Astrocyte (in vitro differentiated cells and primary cell): ENCODE measurements at regions not wholly inside any gene's neighbourhood (a gene's known extent, or its start where the extent isn't known, plus 50 kb on each side); places are given as distances from the start of the nearest gene placed in this dataset.

Experiments used
- DNase-seq: peaks from one replicate; pipeline ENCODE4 v3.0.0-alpha.2; 2010; ENCODE audit warnings: low read depth
- FAIRE-seq: peaks from 2 replicates; lab custom pipeline; 2011; peaks lifted over from hg19 to GRCh38; lab: Jason Lieb, UNC
- H2AFZ ChIP-seq: 2 replicates; pipeline ENCODE4 v1.6.0; 2012; ENCODE audit warnings: low read depth, low read length, inconsistent platforms
- H3K27ac ChIP-seq: 2 replicates; pipeline ENCODE4 v1.5.1; 2011; ENCODE audit warnings: low read depth, low read length, inconsistent platforms
- H3K27me3 ChIP-seq: 2 replicates; pipeline ENCODE4 v1.6.0; 2011; ENCODE audit warnings: low read length, inconsistent platforms; ENCODE audit not compliant: insufficient read depth
- H3K36me3 ChIP-seq: 2 replicates; pipeline ENCODE4 v1.5.1; 2011; ENCODE audit warnings: low read length, inconsistent platforms; ENCODE audit not compliant: insufficient read depth
- H3K4me1 ChIP-seq: 2 replicates; pipeline ENCODE4 v1.5.1; 2011; ENCODE audit warnings: low read length, inconsistent platforms; ENCODE audit not compliant: insufficient read depth
- H3K4me2 ChIP-seq: 2 replicates; pipeline ENCODE4 v1.6.0; 2012; ENCODE audit warnings: low read length, inconsistent platforms
- H3K4me3 ChIP-seq: 2 replicates; pipeline ENCODE4 v1.5.1; 2011; ENCODE audit warnings: low read depth, mild to moderate bottlenecking, low read length, inconsistent platforms; ENCODE audit not compliant: insufficient read depth
- H3K79me2 ChIP-seq: 2 replicates; pipeline ENCODE4 v1.6.0; 2012; ENCODE audit warnings: mild to moderate bottlenecking, low read length, inconsistent platforms; ENCODE audit not compliant: insufficient read depth
- H3K9ac ChIP-seq: 2 replicates; pipeline ENCODE4 v1.6.0; 2012; ENCODE audit warnings: mild to moderate bottlenecking, low read length, inconsistent platforms
- H3K9me3 ChIP-seq: 2 replicates; pipeline ENCODE4 v1.5.1; 2012; ENCODE audit warnings: low read depth, mild to moderate bottlenecking, low read length, inconsistent platforms; ENCODE audit not compliant: insufficient read depth
- H4K20me1 ChIP-seq: 2 replicates; pipeline ENCODE4 v1.6.0; 2012; ENCODE audit warnings: low read length, inconsistent platforms; ENCODE audit not compliant: insufficient read depth
- H3K27ac Mint-ChIP-seq: one replicate; pipeline ENCODE4 v1.8.0; 2021; ENCODE audit warnings: mild to moderate bottlenecking, mixed read lengths; ENCODE audit not compliant: unreplicated experiment
- H3K27me3 Mint-ChIP-seq: one replicate; pipeline ENCODE4 v1.8.0; 2021; ENCODE audit warnings: low read depth, mixed read lengths; ENCODE audit not compliant: unreplicated experiment
- H3K36me3 Mint-ChIP-seq: one replicate; pipeline ENCODE4 v1.8.0; 2021; ENCODE audit warnings: low read depth, mixed read lengths; ENCODE audit not compliant: unreplicated experiment
- H3K4me1 Mint-ChIP-seq: one replicate; pipeline ENCODE4 v1.8.0; 2021; ENCODE audit warnings: low read depth, mixed read lengths; ENCODE audit not compliant: unreplicated experiment
- H3K4me3 Mint-ChIP-seq: one replicate; pipeline ENCODE4 v1.8.0; 2021; ENCODE audit warnings: mild to moderate bottlenecking, moderate library complexity, mixed read lengths; ENCODE audit not compliant: unreplicated experiment
- H3K9me3 Mint-ChIP-seq: one replicate; pipeline ENCODE4 v1.8.0; 2021; ENCODE audit warnings: mild to moderate bottlenecking, mixed read lengths; ENCODE audit not compliant: unreplicated experiment
- EZH2 ChIP-seq: IDR thresholded peaks from 2 replicates; pipeline ENCODE4 v1.6.1; 2012; ENCODE audit warnings: mild to moderate bottlenecking, low read length, inconsistent platforms; ENCODE audit not compliant: insufficient read depth
- TF ChIP-seq, protein P1 (sequence below): IDR thresholded peaks from 2 replicates; pipeline ENCODE4 v1.5.1; 2011; ENCODE audit warnings: low read depth, mild to moderate bottlenecking, inconsistent platforms, low read length, moderate library complexity; ENCODE audit not compliant: insufficient read depth

DNA sequence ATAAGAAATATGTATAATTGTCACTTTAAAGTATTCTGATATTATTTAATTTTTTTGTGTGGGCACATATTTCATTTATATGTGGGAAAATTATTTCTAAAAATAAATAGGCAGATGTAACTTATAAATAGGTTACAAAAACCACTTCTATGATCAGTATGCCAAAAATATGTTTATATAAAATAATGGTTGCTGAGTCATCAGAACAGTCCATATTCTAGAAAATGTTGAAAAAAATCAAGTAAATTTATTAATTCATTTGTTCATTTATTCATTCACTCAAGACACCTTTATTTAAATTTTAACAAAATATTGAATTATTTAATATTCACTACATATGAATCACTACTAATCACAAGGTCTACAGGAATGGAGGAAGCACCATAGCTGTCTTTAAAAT, 1387.3 kb upstream of the C9orf72 start:
- Histone ChIP-seq H4K20me1 (no peaks in the 10 kb centered on the region), H3K9me3 (no peaks in the 10 kb centered on the region), H3K9ac (no peak overlapping the region), H3K4me3 (no peak overlapping the region), H3K4me1 (no peaks in the 10 kb centered on the region), H3K79me2 (no peaks in the 10 kb centered on the region), H3K36me3 (no peaks in the 10 kb centered on the region), H3K27ac (no peak overlapping the region), H3K4me2 (no peak overlapping the region), H2AFZ (no peak overlapping the region), H3K27me3 (no peaks in the 10 kb centered on the region)
- no peaks in the 10 kb centered on the region for H3K27me3 Mint-ChIP-seq
- H3K27ac Mint-ChIP-seq: no peak overlapping the region
- FAIRE-seq (no peak), DNase-seq (no peak)
- H3K4me1 Mint-ChIP-seq: no peaks in the 10 kb centered on the region
- H3K9me3 Mint-ChIP-seq: no peaks in the 10 kb centered on the region
- no peaks in the 10 kb centered on the region for H3K36me3 Mint-ChIP-seq
- TF ChIP-seq, protein P1, sequence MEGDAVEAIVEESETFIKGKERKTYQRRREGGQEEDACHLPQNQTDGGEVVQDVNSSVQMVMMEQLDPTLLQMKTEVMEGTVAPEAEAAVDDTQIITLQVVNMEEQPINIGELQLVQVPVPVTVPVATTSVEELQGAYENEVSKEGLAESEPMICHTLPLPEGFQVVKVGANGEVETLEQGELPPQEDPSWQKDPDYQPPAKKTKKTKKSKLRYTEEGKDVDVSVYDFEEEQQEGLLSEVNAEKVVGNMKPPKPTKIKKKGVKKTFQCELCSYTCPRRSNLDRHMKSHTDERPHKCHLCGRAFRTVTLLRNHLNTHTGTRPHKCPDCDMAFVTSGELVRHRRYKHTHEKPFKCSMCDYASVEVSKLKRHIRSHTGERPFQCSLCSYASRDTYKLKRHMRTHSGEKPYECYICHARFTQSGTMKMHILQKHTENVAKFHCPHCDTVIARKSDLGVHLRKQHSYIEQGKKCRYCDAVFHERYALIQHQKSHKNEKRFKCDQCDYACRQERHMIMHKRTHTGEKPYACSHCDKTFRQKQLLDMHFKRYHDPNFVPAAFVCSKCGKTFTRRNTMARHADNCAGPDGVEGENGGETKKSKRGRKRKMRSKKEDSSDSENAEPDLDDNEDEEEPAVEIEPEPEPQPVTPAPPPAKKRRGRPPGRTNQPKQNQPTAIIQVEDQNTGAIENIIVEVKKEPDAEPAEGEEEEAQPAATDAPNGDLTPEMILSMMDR: no peak
- no peak for TF ChIP-seq EZH2
- no peak overlapping the region for H3K4me3 Mint-ChIP-seq

DNA sequence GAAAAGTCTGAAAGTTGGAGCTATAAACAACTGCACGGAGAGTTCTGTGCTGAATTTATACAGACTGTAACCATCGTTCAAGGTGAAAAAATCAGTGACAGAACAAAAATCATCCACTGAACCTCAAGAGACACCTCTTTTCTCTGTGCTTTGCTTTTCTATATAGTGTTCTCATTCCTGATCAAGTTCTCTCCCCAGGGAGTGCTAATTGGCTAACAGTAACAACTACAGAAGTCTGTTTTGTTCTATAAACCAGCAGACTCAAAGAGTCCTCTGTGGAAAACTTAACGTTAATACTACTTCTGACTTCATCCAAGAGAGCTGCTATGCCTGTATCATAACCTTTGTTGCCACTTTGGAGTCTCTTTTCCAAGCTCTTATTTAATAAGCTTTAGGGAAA, 1388.3 kb upstream of the C9orf72 start:
- H3K4me1 ChIP-seq: no peaks in the 10 kb centered on the region
- TF ChIP-seq, protein P1: no peak
- TF ChIP-seq EZH2: no peak
- no peak overlapping the region for H3K4me3 ChIP-seq
- DNase-seq: no peak
- no peak overlapping the region for H3K27ac ChIP-seq
- H3K79me2 ChIP-seq: no peaks in the 10 kb centered on the region
- no peaks in the 10 kb centered on the region for H3K9me3 Mint-ChIP-seq
- no peaks in the 10 kb centered on the region for H3K27me3 ChIP-seq
- no peaks in the 10 kb centered on the region for H3K36me3 Mint-ChIP-seq
- no peak for FAIRE-seq
- no peaks in the 10 kb centered on the region for H3K4me1 Mint-ChIP-seq
- no peak overlapping the region for H3K9ac ChIP-seq
- no peaks in the 10 kb centered on the region for H3K9me3 ChIP-seq
- H3K4me2 ChIP-seq: no peak overlapping the region
- H3K4me3 Mint-ChIP-seq: no peak overlapping the region
- H4K20me1 ChIP-seq: no peaks in the 10 kb centered on the region
- no peaks in the 10 kb centered on the region for H3K36me3 ChIP-seq
- no peaks in the 10 kb centered on the region for H3K27me3 Mint-ChIP-seq
- no peak overlapping the region for H2AFZ ChIP-seq
- no peak overlapping the region for H3K27ac Mint-ChIP-seq

DNA sequence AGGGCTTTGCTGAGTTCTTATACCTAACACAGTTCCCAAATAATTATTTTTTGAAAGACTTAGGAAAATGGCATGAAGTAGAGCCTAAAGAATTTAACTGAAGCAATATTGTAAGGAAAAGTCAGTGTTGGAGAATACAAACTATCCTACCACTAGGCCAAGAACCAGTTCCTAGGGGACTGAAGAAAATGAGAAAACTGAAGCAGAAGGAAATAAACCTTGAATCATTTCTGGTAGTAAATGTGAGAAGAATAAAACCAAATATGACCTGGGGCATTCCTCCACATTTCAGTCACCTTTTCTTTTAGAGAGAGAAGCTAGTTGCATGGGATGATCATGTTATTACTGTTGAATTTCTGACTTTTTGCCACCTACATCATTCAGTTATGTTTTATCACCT, 1393.9 kb upstream of the C9orf72 start:
- H3K4me1 Mint-ChIP-seq: no peaks in the 10 kb centered on the region
- no peak for FAIRE-seq

More for the DNA sequence above, 1393.9 kb upstream of the C9orf72 start:
- Histone ChIP-seq H3K4me1 (no peaks in the 10 kb centered on the region), H2AFZ (no peak overlapping the region), H3K36me3 (no peaks in the 10 kb centered on the region), H4K20me1 (no peaks in the 10 kb centered on the region), H3K27me3 (no peaks in the 10 kb centered on the region), H3K27ac (no peak overlapping the region), H3K79me2 (no peaks in the 10 kb centered on the region), H3K9me3 (no peaks in the 10 kb centered on the region), H3K4me3 (no peak overlapping the region), H3K4me2 (no peak overlapping the region), H3K9ac (no peak overlapping the region)
- DNase-seq: no peak
- H3K27ac Mint-ChIP-seq: no peak overlapping the region
- no peaks in the 10 kb centered on the region for H3K27me3 Mint-ChIP-seq
- TF ChIP-seq, protein P1: no peak
- no peak for TF ChIP-seq EZH2
- no peaks in the 10 kb centered on the region for H3K9me3 Mint-ChIP-seq
- no peak overlapping the region for H3K4me3 Mint-ChIP-seq
- no peaks in the 10 kb centered on the region for H3K36me3 Mint-ChIP-seq
